GM23338 (cell line): ENCODE measurements at regions not wholly inside any gene's neighbourhood (a gene's known extent, or its start where the extent isn't known, plus 50 kb on each side); places are given as distances from the start of the nearest gene placed in this dataset.

Experiments used
- ATAC-seq: fragments of 200-7000 bp; cut with Tn5 transposase; 3 replicates; pipeline ENCODE4 v1.9.1; 2020
- DNase-seq: peaks from one replicate; pipeline ENCODE4 v3.0.0-alpha.2; 2015; ENCODE audit warnings: low spot score
- H2AFZ ChIP-seq: fragments of 200-600 bp; sonication (generic); 2 replicates; pipeline ENCODE4 v1.8.0; 2016; ENCODE audit warnings: antibody characterized with exemption, mild to moderate bottlenecking, moderate library complexity
- H3F3A ChIP-seq: fragments of 200-600 bp; sonication (generic); replicated peaks from 2 replicates; pipeline ENCODE4 v1.8.0; 2017; ENCODE audit warnings: antibody characterized with exemption, mixed run types, low read depth
- H3K27ac ChIP-seq: fragments of 200-600 bp; sonication (generic); 2 replicates; pipeline ENCODE4 v1.6.1; 2016; ENCODE audit warnings: low read depth
- H3K27me3 ChIP-seq: fragments of 200-600 bp; sonication (generic); 2 replicates; pipeline ENCODE4 v1.8.0; 2016; ENCODE audit warnings: mild to moderate bottlenecking, mixed run types, moderate library complexity; ENCODE audit not compliant: insufficient read depth
- H3K36me3 ChIP-seq: fragments of 200-600 bp; sonication (generic); 2 replicates; pipeline ENCODE4 v1.8.0; 2016; ENCODE audit warnings: mild to moderate bottlenecking; ENCODE audit not compliant: insufficient read depth
- H3K4me1 ChIP-seq: fragments of 200-600 bp; sonication (generic); 2 replicates; pipeline ENCODE4 v1.8.0; 2016; ENCODE audit warnings: mild to moderate bottlenecking, moderate library complexity; ENCODE audit not compliant: insufficient read depth
- H3K4me2 ChIP-seq: fragments of 200-600 bp; sonication (generic); 2 replicates; pipeline ENCODE4 v1.7.1; 2017; ENCODE audit warnings: mixed run types
- H3K4me3 ChIP-seq: fragments of 200-600 bp; sonication (generic); 2 replicates; pipeline ENCODE4 v1.6.1; 2016; ENCODE audit warnings: mixed run types
- H3K79me2 ChIP-seq: fragments of 200-600 bp; sonication (generic); replicated peaks from 2 replicates; pipeline ENCODE4 v1.8.0; 2017; ENCODE audit warnings: mild to moderate bottlenecking; ENCODE audit not compliant: insufficient read depth
- H3K9me2 ChIP-seq: fragments of 200-600 bp; sonication (generic); 2 replicates; pipeline ENCODE4 v1.8.0; 2017; ENCODE audit not compliant: insufficient read depth
- H4K20me1 ChIP-seq: fragments of 200-600 bp; sonication (generic); replicated peaks from 2 replicates; pipeline ENCODE4 v1.8.0; 2017; ENCODE audit warnings: mild to moderate bottlenecking; ENCODE audit not compliant: insufficient read depth
- H3K27ac Mint-ChIP-seq: 2 replicates; pipeline ENCODE4 v1.8.0; 2020; ENCODE audit warnings: inconsistent platforms, mild to moderate bottlenecking, moderate library complexity, mixed read lengths
- H3K27me3 Mint-ChIP-seq: 3 replicates; pipeline ENCODE4 v1.8.0; 2022; ENCODE audit warnings: low read depth, mild to moderate bottlenecking, moderate library complexity, mixed read lengths, inconsistent platforms; ENCODE audit not compliant: insufficient read depth, poor library complexity
- H3K36me3 Mint-ChIP-seq: 3 replicates; pipeline ENCODE4 v1.8.0; 2021; ENCODE audit warnings: low read depth, mild to moderate bottlenecking, inconsistent platforms, moderate library complexity, mixed read lengths
- H3K4me1 Mint-ChIP-seq: 3 replicates; pipeline ENCODE4 v1.8.0; 2020; ENCODE audit warnings: mild to moderate bottlenecking, inconsistent platforms, mixed read lengths
- H3K4me3 Mint-ChIP-seq: 3 replicates; pipeline ENCODE4 v1.8.0; 2021; ENCODE audit warnings: moderate library complexity, mild to moderate bottlenecking, inconsistent platforms, mixed read lengths
- H3K9me3 Mint-ChIP-seq: 3 replicates; pipeline ENCODE4 v1.8.0; 2020; ENCODE audit warnings: moderate library complexity, mild to moderate bottlenecking, inconsistent platforms, mixed read lengths
- CREB1 ChIP-seq: fragments of 250-450 bp; sonication (Bioruptor Pico); IDR thresholded peaks from 2 replicates; pipeline ENCODE4 v1.5.0; 2020; ENCODE audit warnings: low read depth, mild to moderate bottlenecking, moderate library complexity
- EZH2 ChIP-seq: fragments of 200-600 bp; sonication (generic); IDR thresholded peaks from one replicate; pipeline ENCODE4 v1.8.0; 2017; ENCODE audit warnings: antibody characterized with exemption, mild to moderate bottlenecking, low read depth; ENCODE audit not compliant: unreplicated experiment
- EZH2phosphoT487 ChIP-seq: fragments of 200-600 bp; sonication (generic); IDR thresholded peaks from one replicate; pipeline ENCODE4 v1.8.1; 2018; ENCODE audit warnings: antibody characterized with exemption; ENCODE audit not compliant: unreplicated experiment
- JUNB ChIP-seq: IDR thresholded peaks from one replicate; pipeline ENCODE4 v1.6.1; 2016; ENCODE audit warnings: antibody characterized with exemption; ENCODE audit not compliant: unreplicated experiment
- NANOG ChIP-seq: IDR thresholded peaks from 2 replicates; pipeline ENCODE4 v1.6.1; 2016; ENCODE audit warnings: antibody characterized with exemption, borderline replicate concordance
- POLR2AphosphoS5 ChIP-seq: IDR thresholded peaks from 2 replicates; pipeline ENCODE4 v1.6.1; 2016; ENCODE audit warnings: antibody characterized with exemption, low read depth
- STAT1 ChIP-seq: IDR thresholded peaks from one replicate; pipeline ENCODE4 v1.6.1; 2016; ENCODE audit warnings: antibody characterized with exemption; ENCODE audit not compliant: unreplicated experiment
- ZNF114 ChIP-seq: fragments of 250-450 bp; sonication (Bioruptor Pico); IDR thresholded peaks from 2 replicates; pipeline ENCODE4 v1.5.0; 2020; ENCODE audit warnings: mild to moderate bottlenecking, moderate library complexity
- ZNF331 ChIP-seq: fragments of 250-450 bp; sonication (Bioruptor Pico); IDR thresholded peaks from 2 replicates; pipeline ENCODE4 v1.5.0; 2020; ENCODE audit warnings: low read depth, mild to moderate bottlenecking, moderate library complexity
- TF ChIP-seq, protein P1 (sequence below): IDR thresholded peaks from 2 replicates; pipeline ENCODE4 v1.6.1; 2016; ENCODE audit warnings: antibody characterized with exemption
- TF ChIP-seq, protein P2 (sequence below), 2 experiments: fragments of 200-600 bp in 1 of 2; sonication (generic) in 1 of 2; conservative IDR thresholded peaks; 2 replicates each; pipeline versions ENCODE4 v1.5.1 to v1.6.1; 2016 to 2017; ENCODE audit warnings: antibody characterized with exemption in 2 of 2, low read depth in 2 of 2, mild to moderate bottlenecking in 2 of 2, moderate library complexity in 1 of 2
- TF ChIP-seq, protein P3 (sequence below): IDR thresholded peaks from one replicate; pipeline ENCODE4 v1.6.1; 2018; ENCODE audit warnings: antibody characterized with exemption; ENCODE audit not compliant: unreplicated experiment
- TF ChIP-seq, protein P4 (sequence below): fragments of 250-450 bp; sonication (Bioruptor Pico); IDR thresholded peaks from 2 replicates; pipeline ENCODE4 v1.5.0; 2020; ENCODE audit warnings: mild to moderate bottlenecking, moderate library complexity

DNA sequence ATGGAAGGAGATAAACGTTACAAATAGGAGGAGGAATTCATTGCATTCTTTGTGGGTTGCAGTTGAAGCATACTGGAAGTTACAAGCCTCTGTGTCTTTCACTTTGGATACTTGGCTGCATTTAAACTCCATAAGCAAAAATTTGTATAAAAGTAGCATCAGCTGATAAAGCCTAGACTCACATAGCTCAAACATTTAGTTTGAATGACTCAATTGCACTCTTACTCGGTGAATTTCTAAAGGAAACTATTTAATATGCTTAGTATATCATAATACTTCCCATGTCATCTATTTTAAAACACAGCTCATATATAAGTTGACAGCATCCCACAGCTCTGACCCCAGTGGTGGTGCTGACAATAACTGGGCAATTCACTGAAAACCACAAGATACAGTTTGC, 596.6 kb upstream of the ZNF608 start:
- H3K27me3 Mint-ChIP-seq, result no peaks in the 10 kb centered on the region
- Histone ChIP-seq H3K9me2 (peaks cover 10% of the 10 kb centered on the region; the same call in 1 of the 2 replicates), H3K27ac (no peak overlapping the region), H3K4me1 (peaks cover 7% of the 10 kb centered on the region), H3K4me2 (no peak overlapping the region), H3K79me2 (no peaks in the 10 kb centered on the region), H3F3A (no peaks in the 10 kb centered on the region), H4K20me1 (no peaks in the 10 kb centered on the region), H3K4me3 (no peak overlapping the region), H3K27me3 (no peaks in the 10 kb centered on the region), H3K36me3 (no peaks in the 10 kb centered on the region), H2AFZ (no peak overlapping the region)
- TF ChIP-seq EZH2phosphoT487, result no peak
- TF ChIP-seq, protein P1, sequence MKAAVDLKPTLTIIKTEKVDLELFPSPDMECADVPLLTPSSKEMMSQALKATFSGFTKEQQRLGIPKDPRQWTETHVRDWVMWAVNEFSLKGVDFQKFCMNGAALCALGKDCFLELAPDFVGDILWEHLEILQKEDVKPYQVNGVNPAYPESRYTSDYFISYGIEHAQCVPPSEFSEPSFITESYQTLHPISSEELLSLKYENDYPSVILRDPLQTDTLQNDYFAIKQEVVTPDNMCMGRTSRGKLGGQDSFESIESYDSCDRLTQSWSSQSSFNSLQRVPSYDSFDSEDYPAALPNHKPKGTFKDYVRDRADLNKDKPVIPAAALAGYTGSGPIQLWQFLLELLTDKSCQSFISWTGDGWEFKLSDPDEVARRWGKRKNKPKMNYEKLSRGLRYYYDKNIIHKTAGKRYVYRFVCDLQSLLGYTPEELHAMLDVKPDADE, result no peak
- TF ChIP-seq ZNF114 (CRISPR knock-in tag), result no peak
- TF ChIP-seq, protein P2, sequence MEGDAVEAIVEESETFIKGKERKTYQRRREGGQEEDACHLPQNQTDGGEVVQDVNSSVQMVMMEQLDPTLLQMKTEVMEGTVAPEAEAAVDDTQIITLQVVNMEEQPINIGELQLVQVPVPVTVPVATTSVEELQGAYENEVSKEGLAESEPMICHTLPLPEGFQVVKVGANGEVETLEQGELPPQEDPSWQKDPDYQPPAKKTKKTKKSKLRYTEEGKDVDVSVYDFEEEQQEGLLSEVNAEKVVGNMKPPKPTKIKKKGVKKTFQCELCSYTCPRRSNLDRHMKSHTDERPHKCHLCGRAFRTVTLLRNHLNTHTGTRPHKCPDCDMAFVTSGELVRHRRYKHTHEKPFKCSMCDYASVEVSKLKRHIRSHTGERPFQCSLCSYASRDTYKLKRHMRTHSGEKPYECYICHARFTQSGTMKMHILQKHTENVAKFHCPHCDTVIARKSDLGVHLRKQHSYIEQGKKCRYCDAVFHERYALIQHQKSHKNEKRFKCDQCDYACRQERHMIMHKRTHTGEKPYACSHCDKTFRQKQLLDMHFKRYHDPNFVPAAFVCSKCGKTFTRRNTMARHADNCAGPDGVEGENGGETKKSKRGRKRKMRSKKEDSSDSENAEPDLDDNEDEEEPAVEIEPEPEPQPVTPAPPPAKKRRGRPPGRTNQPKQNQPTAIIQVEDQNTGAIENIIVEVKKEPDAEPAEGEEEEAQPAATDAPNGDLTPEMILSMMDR (conservative IDR thresholded peaks at IDR 0.05; ENCODE audit: low read depth in 2 of 2), result no peak
- TF ChIP-seq CREB1 (CRISPR knock-in tag), result no peak
- TF ChIP-seq ZNF331 (CRISPR knock-in tag), result no peak
- no peak for TF ChIP-seq EZH2
- TF ChIP-seq STAT1, result no peak
- TF ChIP-seq, protein P3, sequence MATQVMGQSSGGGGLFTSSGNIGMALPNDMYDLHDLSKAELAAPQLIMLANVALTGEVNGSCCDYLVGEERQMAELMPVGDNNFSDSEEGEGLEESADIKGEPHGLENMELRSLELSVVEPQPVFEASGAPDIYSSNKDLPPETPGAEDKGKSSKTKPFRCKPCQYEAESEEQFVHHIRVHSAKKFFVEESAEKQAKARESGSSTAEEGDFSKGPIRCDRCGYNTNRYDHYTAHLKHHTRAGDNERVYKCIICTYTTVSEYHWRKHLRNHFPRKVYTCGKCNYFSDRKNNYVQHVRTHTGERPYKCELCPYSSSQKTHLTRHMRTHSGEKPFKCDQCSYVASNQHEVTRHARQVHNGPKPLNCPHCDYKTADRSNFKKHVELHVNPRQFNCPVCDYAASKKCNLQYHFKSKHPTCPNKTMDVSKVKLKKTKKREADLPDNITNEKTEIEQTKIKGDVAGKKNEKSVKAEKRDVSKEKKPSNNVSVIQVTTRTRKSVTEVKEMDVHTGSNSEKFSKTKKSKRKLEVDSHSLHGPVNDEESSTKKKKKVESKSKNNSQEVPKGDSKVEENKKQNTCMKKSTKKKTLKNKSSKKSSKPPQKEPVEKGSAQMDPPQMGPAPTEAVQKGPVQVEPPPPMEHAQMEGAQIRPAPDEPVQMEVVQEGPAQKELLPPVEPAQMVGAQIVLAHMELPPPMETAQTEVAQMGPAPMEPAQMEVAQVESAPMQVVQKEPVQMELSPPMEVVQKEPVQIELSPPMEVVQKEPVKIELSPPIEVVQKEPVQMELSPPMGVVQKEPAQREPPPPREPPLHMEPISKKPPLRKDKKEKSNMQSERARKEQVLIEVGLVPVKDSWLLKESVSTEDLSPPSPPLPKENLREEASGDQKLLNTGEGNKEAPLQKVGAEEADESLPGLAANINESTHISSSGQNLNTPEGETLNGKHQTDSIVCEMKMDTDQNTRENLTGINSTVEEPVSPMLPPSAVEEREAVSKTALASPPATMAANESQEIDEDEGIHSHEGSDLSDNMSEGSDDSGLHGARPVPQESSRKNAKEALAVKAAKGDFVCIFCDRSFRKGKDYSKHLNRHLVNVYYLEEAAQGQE, result no peak
- TF ChIP-seq NANOG, result no peak
- TF ChIP-seq, protein P4, sequence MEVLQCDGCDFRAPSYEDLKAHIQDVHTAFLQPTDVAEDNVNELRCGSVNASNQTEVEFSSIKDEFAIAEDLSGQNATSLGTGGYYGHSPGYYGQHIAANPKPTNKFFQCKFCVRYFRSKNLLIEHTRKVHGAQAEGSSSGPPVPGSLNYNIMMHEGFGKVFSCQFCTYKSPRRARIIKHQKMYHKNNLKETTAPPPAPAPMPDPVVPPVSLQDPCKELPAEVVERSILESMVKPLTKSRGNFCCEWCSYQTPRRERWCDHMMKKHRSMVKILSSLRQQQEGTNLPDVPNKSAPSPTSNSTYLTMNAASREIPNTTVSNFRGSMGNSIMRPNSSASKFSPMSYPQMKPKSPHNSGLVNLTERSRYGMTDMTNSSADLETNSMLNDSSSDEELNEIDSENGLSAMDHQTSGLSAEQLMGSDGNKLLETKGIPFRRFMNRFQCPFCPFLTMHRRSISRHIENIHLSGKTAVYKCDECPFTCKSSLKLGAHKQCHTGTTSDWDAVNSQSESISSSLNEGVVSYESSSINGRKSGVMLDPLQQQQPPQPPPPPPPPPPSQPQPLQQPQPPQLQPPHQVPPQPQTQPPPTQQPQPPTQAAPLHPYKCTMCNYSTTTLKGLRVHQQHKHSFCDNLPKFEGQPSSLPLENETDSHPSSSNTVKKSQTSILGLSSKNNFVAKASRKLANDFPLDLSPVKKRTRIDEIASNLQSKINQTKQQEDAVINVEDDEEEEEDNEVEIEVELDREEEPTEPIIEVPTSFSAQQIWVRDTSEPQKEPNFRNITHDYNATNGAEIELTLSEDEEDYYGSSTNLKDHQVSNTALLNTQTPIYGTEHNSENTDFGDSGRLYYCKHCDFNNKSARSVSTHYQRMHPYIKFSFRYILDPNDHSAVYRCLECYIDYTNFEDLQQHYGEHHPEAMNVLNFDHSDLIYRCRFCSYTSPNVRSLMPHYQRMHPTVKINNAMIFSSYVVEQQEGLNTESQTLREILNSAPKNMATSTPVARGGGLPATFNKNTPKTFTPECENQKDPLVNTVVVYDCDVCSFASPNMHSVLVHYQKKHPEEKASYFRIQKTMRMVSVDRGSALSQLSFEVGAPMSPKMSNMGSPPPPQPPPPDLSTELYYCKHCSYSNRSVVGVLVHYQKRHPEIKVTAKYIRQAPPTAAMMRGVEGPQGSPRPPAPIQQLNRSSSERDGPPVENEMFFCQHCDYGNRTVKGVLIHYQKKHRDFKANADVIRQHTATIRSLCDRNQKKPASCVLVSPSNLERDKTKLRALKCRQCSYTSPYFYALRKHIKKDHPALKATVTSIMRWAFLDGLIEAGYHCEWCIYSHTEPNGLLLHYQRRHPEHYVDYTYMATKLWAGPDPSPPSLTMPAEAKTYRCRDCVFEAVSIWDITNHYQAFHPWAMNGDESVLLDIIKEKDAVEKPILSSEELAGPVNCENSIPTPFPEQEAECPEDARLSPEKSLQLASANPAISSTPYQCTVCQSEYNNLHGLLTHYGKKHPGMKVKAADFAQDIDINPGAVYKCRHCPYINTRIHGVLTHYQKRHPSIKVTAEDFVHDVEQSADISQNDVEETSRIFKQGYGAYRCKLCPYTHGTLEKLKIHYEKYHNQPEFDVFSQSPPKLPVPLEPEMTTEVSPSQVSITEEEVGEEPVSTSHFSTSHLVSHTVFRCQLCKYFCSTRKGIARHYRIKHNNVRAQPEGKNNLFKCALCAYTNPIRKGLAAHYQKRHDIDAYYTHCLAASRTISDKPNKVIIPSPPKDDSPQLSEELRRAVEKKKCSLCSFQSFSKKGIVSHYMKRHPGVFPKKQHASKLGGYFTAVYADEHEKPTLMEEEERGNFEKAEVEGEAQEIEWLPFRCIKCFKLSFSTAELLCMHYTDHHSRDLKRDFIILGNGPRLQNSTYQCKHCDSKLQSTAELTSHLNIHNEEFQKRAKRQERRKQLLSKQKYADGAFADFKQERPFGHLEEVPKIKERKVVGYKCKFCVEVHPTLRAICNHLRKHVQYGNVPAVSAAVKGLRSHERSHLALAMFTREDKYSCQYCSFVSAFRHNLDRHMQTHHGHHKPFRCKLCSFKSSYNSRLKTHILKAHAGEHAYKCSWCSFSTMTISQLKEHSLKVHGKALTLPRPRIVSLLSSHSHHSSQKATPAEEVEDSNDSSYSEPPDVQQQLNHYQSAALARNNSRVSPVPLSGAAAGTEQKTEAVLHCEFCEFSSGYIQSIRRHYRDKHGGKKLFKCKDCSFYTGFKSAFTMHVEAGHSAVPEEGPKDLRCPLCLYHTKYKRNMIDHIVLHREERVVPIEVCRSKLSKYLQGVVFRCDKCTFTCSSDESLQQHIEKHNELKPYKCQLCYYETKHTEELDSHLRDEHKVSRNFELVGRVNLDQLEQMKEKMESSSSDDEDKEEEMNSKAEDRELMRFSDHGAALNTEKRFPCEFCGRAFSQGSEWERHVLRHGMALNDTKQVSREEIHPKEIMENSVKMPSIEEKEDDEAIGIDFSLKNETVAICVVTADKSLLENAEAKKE, result no peak
- no peak for TF ChIP-seq JUNB
- TF ChIP-seq POLR2AphosphoS5, result no peak
- H3K9me3 Mint-ChIP-seq, result no peaks in the 10 kb centered on the region
- peaks cover 10% of the 10 kb centered on the region; the same call in 2 of the 3 replicates for H3K4me1 Mint-ChIP-seq
- no peaks in the 10 kb centered on the region for H3K36me3 Mint-ChIP-seq
- no peak overlapping the region for H3K4me3 Mint-ChIP-seq
- no peak overlapping the region for H3K27ac Mint-ChIP-seq
- ATAC-seq (no peak), DNase-seq (no peak)
